Stimulated activated naive CD4-positive, alpha-beta T cell (primary cell): ENCODE measurements at regions not wholly inside any gene's neighbourhood (a gene's known extent, or its start where the extent isn't known, plus 50 kb on each side); places are given as distances from the start of the nearest gene placed in this dataset.
A peak's percentile ranks its signal among the peaks of the same experiment; 100 is the strongest.
"Not testable (repeated sequence)": the region's sequence is repeated elsewhere in the genome, so short reads cannot be mapped to it uniquely, and the experiment has no call there.

Source experiments
- DNase-seq, 6 experiments: peaks; one replicate each; lab custom pipeline; 2025; lab: John Stamatoyannopoulos, UW

DNA sequence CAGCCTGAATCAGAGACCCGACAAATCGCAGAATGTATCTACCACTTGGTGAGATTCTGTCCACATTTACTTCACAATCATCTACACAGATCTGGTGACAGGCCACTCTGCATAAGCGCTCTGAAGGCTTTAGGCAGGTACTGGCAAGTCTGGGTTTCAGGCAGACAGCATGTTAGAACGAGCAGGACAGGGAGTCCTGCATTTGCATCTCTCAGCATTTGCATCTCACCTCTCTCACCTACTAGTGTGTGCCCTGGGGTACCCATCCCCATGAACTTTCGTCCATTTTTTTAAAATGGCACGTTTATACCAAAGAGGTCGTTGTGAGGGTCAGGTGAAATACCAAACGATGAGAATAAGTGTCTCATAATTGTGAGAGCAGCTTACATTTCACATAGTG lies 108.2 kb downstream of the SPATA31A1 start:
- not testable (repeated sequence) for DNase-seq

DNA sequence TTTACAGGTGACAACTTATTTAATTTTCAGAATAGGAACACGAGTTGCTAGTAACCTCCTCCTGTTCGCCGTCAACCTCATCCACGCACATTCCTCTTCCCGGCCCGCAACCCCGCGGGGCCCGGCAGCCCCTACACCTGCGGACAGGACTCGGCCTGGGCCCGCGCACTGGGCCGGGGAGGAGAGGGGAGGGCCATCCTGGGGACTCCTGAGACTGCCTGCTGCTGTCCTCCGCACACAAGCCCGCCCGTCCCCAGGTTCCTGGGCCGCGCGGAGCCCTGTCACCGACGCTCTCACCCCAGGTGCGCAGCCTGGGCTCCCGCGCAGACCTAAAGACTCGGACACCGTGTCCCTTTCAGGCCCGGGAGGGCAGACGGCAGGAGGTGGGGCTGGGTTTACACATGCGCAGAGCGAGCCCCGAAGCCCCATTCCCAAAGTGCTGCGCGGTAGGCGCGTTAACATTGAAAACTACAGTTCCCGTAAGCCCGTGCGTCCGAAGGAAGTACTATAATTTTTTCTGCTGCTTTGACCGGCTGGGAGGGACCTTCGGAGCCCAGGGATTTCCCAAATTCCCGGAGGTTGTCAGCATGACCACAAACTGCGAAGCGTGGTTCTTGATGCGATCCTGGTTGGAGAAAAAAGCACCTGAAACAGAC lies 108.8 kb downstream of the SPATA31A1 start:
- peak; percentile 39 to 71 (median 48) for DNase-seq

DNA sequence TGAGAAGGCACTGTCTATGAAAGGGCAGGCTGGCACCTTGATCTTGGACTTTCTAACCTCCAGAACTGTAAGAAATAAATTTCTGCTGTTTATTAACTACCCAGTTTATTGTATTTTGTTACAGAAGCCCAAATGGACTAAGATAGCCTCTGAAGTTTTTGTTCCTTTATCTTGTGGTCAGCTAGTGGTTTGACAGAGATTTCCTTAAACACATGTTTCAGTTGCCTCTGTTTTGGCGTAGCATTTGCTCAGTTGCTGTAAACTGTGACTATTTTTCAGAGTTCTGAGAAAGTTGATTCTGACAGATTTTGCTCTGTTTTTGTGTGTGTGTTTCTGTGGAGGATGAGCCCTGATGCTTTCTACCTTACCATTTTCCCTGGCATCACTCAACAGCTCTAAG lies 119.0 kb downstream of the SPATA31A1 start:
- DNase-seq = not testable (repeated sequence)

DNA sequence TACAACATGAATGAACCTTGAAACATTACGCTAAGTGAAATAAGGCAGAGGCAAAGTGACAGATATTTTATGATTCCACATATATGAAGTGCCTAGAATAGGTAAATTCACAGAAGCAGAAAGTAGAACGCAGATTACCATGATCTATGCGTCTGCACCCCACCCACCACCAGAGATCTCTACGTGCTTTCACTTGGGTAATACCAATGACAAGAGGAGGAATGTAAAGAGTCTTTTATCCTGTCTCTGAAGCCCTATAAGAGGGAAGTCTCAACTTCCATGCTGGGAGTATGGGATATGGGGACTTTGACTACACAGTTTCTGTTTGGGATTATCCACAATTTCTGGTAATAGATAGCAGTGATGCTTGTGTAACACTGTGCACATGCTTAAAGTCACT lies 127.6 kb downstream of the SPATA31A1 start:
- not testable (repeated sequence) for DNase-seq

DNA sequence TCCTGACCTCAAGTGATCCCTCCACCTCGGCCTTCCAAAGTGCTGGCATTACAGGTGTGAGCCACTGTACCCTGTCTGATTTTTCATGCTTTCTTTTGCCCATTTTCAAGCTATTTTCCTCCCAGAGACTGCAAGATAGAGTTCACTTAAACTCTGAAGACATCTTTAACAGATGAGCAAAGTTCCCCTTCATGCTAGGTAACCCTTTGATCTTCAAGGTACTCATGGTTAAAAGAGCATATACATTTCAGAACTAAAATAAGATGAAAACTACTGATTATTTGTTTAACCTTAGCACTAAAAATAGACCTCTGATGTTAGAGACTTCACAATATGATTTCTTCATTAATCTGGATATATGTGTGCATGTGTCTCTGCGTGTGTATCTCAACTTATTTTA lies 128.4 kb downstream of the SPATA31A1 start:
- DNase-seq = not testable (repeated sequence)

DNA sequence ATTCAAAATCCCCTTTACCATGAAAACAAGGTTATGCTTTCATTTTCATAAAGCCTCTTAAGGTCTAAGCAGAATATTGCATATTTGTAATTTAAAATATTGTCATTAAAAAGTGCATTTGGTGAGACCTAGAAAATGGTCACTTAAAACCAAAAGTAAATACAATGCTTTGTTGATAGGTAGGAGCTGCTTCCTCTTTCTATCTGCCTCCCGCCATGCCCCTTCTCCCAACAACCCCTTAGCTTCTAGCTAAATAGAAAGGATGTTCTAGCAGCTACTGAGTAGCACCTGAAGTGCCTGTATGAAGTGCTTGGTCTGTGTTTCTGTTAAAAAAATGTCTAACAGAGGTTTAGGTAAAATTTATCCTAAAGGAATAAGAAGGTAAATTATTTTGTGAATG lies 128.8 kb downstream of the SPATA31A1 start:
- not testable (repeated sequence) for DNase-seq

DNA sequence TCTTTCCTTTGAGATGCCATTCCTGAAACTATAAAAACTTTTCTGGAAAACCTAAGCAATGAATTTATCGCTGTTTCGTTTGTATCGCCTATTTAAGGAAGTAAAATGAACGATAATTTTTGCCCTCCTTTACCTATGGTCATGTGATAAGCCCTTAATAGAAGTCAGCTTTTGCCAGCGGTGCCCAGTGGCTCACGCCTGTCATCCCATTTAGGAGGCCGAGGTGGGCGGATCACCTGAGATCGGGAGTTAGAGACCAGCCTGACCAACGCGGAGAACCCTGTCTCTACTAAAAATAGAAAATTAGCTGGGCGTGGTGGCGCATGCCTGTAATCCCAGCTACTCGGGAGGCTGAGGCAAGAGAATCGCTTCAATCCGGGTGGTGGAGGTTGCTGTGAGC lies 132.0 kb downstream of the SPATA31A1 start:
- not testable (repeated sequence) for DNase-seq

DNA sequence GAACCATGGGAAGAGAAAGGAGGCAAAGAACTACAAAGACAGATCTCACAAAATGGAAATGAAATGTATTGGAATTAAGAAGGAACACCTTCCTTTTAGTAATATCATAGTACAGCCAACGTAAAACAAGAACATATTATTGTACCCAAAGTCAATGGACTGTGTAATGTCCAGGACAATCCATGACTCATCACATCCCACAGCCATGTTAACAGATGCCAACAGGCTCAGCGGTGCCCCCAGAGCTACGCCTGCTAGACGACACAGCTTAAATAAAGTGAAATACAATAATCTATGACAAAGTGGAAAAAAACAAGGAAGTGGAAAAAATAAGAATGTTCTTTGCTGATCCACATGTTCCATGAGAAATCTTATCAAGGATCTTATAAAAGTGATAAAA lies 140.8 kb downstream of the SPATA31A1 start:
- not testable (repeated sequence) for DNase-seq

DNA sequence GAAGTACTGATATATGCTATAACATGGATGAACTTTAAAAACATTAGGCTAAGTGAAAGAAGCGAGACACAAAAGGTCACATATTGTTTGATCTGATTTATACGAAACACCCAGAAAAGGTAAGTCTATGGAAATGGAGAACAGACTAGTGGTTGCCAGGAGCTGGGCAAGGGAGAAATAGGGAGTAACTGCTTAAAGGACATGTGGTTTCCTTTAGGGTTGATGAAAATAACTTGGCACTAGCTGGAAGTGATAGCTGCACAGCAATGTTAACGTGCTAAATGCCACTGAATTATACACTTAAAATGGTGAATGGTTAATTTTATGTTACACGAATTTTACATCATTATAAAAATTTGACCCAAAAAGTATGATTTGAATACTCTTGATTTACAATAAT lies 147.7 kb downstream of the SPATA31A1 start:
- DNase-seq = not testable (repeated sequence)

DNA sequence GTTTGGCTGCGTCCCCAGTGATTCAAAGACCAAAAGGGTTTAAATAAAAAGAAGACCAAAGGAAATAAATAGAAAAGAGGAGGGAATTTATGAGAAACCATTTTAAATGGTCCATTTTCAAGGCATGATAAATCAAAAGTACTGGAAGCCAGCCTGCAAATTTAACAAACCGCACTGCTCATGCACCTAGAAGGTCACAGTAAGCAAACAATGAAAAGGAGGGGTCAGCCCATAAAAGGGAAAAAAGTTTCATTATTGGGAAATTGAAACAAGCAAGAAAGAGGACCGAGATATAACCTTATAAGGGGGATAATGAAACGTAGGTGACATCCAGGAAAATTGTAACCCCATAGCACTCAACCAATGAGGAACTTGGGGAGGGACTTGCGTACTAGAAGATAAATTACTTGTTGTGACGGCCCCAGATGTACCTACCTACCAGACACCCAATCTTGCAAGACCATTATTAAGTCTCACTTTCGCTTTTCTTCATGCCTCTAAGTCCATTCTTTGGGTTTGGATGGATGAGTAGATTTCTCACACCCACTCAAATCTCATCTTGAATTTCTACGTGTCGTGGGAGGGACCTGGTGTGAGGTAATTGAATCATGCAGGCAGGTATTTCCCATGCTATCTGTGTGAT lies 172.0 kb downstream of the SPATA31A1 start:
- not testable (repeated sequence) for DNase-seq

DNA sequence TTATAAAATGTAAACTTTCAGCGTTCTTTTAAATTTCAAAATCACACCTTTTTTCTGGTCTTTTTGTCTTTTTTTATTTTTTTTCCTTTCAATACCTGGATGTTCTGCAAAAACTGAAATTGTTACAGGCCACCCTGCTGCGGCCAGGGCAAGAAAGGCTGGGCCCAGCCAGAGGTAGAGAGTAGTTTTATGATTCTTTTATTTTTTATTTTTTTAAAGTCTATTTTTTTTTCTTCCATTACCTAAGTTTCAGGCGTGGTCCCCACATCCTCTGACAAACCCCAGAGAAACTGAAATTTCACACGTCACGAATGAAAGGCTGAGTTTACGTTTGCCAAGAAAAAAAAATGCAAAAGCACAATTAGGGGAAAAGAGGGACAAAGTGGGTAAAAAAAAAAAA lies 177.1 kb downstream of the SPATA31A1 start:
- not testable (repeated sequence) for DNase-seq

DNA sequence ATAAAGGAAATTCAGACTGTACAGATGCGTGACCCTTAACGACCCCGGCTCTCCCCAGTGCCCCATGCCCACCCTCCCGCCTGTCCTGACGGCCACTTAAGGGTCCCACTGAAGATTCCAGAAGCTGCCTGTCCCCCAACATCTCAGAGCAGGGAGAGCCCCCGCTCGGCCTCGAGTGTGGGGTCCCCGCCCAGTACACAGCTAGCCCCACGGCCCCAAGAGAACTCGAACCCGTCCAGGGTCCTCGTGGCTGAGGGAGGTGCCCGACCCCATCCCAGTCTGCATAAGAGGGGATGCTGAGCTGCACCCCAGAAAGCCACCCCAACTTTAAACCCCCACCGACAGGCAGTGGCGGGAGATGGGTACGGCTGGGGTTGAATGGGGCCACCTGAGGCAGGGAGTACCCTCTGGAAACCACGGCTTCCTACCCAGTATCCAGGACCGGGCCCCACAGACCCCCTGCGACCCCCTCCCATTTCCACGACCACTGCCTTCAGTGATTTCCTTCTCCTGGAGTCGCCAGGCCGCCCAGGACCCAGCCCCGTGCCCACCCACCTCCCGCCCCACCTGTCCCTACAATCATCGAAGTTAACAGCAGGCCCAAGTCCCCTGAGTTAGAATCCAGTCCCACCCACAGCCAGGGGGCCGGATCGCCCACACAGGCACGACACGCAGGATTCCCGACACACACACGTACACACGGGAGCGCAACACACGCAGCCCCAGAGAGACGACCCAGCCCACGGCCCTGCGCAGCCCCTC lies 177.7 kb downstream of the SPATA31A1 start:
- DNase-seq = not testable (repeated sequence)

DNA sequence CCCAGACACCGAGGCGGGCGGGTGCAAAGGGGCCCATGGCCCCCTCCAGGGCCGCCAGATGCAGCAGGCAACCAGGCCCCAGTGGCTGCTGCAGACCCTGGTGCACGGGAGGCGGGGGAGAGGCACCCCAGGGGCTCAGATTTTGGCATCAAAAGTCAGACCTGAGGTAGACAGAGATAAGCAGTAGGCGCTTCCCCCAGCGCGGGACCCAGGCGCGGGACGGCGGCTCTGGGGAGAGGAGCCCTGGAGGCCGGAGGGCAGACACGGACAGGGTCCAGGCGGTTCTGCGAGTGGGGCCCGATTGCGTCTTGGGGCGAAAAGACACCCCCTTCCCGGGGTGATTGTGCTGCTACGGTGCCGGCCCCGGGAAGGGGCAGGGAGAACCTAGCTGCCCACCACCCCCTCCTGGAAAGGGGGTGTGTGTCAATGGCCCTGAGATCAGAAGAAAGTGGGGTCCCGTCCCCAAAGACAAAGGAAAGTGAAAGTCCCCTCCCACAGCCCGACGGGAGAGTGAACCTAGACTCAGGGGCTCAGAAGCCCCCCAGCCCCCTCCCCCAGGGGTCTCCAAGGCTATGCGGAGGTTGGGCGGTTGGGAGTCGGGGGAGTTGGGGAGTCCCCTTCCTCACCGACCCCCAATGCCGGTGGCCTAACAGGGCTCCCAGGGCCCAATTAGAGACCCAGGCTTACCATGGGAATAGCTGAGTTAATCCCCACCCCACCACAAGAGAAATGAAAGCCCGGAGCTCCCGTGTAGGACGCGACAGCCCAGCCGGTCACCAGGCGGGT lies 178.5 kb downstream of the SPATA31A1 start:
- DNase-seq = not testable (repeated sequence)

DNA sequence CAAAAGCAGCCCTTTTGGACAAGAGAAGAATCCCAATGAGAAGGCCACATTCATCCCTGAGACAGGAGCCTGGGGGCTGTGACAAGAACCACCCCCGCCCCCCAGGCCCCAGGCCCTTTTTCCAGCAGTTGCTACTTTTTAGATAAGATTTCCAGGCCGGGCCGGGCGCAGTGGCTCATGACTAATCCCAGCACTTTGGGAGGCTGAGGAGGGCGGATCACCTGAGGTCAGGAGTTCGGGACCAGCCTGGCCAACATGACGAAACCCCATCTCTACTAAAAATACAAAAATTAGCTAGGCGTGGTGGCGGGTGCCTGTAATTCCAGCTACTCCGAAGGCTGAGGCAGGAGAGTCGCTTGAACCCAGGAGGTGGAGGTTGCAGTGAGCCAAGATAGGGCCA lies 179.4 kb downstream of the SPATA31A1 start:
- DNase-seq = not testable (repeated sequence)

DNA sequence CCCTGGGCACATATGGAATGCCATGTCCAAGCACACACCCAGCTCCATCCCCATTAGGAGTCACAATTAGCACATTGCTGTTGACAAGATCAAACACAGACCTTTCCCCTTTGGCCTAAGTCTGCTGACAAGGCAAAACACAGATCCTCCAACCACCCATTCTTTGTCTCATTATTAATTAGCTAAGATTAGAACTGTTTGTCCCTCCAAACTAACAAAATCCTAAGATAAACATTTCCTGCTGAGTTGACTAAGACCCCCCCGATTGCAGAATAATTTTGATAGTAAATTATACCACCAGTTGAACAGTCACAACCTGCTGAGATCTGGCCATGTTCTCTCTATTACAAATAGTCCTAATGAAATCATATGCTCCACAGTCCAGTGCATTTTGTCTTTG lies 186.7 kb downstream of the SPATA31A1 start:
- DNase-seq = not testable (repeated sequence)

DNA sequence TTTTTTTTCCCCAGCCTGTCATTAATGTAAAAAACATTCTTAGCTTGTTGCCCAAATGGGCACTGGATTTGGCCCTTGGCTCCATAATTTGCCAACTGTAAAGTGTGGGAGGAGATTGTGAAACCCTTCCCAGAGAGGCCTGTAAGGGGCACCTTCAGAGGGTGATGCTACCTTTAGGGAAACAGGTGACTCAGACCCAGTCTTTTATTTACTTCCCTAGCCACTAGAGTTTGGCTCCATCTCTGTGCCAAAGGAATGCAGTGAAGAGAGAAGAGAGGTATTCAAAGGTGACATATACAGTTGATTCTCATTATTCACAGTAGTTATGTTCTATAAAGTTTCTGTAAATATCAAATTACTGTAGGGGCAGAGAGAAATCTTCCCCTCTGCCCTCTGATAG lies 189.6 kb downstream of the SPATA31A1 start:
- DNase-seq = not testable (repeated sequence)

DNA sequence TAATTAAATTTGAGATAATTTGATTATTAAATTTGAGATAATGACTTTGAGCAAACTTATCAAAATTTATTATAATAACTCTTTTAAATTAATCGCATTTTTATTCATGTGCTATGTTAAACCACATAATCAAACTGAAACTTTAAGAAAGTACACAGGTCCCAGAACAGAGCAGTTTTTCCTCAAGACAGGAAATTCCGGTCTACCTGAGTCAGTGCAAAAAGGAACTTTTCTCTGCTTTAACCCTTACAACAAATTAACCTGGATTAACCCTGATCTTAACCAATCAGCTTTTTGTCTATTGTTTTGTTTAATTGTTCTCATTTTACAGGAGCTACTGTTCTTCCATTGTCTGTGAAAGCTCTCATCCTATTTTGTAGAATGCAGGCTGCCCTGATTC lies 195.1 kb downstream of the SPATA31A1 start:
- DNase-seq = not testable (repeated sequence)

DNA sequence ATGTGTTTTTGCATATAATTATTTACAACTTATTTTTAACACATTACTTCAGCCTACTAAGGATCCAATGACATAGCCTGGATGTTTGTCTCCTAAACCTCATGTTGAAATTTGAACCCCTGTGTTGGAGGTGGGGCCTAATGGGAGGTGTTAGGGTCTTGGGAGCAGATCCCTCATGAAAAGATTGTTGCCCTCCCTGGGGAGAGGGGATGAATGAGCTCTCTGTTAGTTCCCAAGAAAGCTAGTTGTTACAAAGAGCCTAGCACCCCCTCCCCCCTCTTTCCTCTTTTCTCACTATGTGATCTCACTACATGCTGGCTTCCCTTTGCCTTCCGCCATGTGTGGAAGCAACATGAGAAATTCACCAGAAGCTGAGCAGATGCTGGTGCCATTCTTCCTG lies 196.1 kb downstream of the SPATA31A1 start:
- not testable (repeated sequence) for DNase-seq

DNA sequence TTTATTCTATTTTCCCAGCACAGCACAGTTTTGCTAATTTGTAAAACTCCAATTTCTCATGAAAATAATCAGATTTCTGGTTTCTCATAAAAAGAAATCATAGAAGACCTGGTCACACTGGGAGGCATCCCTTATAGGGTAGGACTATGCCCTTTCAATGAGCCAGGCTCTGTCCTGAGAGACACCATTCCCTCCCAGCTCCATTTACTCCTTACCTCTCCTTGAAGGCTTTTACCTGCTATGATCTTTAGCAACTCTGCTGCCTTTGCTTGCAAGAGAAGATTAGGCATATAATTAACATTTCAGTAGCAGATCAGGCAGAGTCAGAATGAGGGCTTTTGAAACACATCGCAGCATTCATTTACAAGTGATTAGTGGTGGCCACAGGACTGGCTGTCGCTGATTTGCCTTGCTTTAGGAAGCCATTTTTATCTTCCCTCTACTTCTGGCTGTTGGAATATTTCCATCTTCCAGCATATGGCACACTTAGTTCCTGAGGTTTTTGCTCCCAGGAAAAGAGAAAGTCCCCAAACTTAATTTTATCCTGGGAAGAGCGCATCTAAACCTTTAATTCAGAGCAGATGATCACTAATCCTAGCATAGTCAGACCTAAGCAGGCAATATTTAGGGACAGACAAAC lies 196.9 kb downstream of the SPATA31A1 start:
- DNase-seq = not testable (repeated sequence)

DNA sequence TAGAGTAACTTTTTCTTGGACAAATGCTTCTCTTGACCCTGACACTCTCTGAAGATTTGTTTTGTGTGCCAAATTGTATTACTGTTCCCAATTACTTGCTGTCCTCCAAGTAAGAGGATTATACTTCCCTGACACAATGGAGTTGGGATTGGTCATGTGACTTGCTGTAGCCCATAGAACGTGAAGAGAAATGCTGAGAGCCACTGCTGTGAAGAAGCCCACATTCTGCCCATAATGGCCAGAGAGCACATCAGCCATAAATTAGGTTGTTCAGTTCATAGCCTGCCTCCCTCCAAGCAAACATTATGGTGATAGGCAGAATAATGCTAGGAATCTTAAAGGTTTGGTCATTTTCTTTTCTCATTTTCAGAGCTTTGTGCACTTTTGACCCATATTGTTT lies 198.9 kb downstream of the SPATA31A1 start:
- not testable (repeated sequence) for DNase-seq

DNA sequence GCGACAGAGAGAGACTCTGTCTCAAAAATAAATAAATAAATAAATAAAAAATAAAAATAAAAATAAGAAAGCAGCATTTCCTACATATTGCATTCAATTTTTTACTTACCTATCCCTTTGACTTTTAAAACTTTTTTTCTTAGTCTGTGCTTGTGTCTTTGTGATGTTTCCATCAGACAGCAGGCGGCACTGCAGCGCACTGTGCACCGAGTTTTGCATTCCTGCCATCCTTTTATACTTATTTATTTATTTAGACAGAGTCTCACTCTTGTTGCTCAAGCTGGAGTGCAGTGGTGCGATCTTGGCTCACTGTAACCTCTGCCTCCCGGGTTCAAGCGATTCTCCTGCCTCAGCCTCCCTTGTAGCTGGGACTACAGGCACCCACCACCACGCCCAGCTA lies 203.9 kb downstream of the SPATA31A1 start:
- DNase-seq = peak in 3 of 6 experiments; percentile 12 to 21 (median 14)

DNA sequence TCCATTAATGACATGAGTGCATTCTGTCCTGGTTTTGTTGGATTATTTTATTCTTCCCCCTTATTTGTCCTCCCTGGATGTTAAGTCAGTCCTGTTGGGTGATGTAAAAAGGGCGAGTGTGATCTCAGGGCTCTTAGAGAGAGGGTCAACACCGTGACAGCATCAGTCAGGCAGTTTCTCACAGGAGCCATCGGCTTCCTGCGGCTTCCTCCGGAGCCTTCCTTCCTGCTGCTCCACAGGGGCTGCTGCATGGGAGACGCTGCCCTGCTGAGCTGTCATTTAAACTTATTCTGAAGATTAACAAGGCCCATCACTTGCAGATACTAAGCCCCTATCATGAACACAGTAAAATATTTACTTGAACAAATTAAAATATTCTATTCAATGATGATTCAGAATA lies 211.3 kb downstream of the SPATA31A1 start:
- DNase-seq = not testable (repeated sequence)
